M059J (cell line): ENCODE measurements at regions not wholly inside any gene's neighbourhood (a gene's known extent, or its start where the extent isn't known, plus 50 kb on each side); places are given as distances from the start of the nearest gene placed in this dataset.
"Not testable (repeated sequence)": the region's sequence is repeated elsewhere in the genome, so short reads cannot be mapped to it uniquely, and the experiment has no call there.

Experiments
- DNase-seq: peaks from one replicate; pipeline ENCODE4 v3.0.0-alpha.2; 2012; ENCODE audit warnings: low read depth

DNA sequence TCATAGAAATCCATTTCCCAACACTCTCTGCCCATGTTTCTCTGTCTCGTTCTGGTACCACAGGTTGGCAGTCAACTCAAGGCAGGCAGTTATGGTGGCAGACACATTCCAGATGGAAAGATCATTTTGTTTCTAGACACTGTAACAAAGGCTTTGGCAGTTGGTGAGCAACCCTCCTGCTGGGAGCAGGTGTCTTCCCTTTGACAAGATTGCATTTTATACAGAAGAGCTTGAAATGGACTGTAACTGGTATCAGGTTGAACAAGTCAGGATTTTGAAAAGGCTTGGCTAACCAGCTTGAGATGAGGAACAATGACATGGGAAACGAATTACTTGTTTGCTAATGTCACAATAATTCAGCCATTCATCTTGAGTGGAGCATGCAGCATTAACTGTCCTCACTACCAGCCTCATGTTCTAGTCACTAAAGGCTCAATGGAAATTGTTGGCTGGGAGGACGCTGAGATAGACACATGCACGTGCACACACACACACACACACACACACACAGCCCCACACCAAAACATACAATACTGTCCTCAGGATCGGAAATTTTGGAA, 170.0 kb downstream of the SEMA6D start:
- DNase-seq = no peak

- no peak for DNase-seq
These were observed 171.2 kb downstream of the SEMA6D start for GRCh38 chr15:47888385-47889100.

GRCh38 chr15:47890397-47891150, 173.3 kb downstream of the SEMA6D start:
- DNase-seq = no peak

GRCh38 chr15:47897525-47897924, 180.2 kb downstream of the SEMA6D start:
- no peak for DNase-seq

GRCh38 chr15:47900751-47901150, 183.4 kb downstream of the SEMA6D start:
- no peak for DNase-seq

- DNase-seq = no peak
These were observed 186.1 kb downstream of the SEMA6D start for GRCh38 chr15:47903368-47903767.

GRCh38 chr15:47908486-47908885, 191.2 kb downstream of the SEMA6D start:
- no peak for DNase-seq

- DNase-seq = peak; percentile 9
These were observed 191.8 kb downstream of the SEMA6D start for GRCh38 chr15:47908950-47909670.

DNA sequence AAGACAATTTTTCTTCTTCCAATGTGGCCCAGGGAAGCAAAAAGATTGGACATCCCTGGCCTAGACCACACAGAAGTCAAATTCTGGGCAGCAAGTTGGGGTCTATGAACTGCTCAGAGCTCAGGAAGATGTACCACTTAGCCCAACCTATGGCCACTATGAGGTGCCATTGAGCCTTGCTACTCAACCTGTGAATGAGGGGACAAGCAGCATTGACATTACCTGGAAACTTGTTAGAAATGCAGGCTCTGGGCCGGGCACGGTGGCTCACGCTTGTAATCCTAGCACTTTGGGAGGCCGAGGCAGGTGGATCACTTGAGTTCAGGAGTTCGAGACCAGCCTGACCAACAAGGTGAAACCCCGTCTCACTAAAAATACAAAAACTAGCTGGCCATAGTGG, 195.6 kb downstream of the SEMA6D start:
- DNase-seq = not testable (repeated sequence)

- no peak for DNase-seq
These were observed 200.6 kb downstream of the SEMA6D start for GRCh38 chr15:47917881-47918280.

DNA sequence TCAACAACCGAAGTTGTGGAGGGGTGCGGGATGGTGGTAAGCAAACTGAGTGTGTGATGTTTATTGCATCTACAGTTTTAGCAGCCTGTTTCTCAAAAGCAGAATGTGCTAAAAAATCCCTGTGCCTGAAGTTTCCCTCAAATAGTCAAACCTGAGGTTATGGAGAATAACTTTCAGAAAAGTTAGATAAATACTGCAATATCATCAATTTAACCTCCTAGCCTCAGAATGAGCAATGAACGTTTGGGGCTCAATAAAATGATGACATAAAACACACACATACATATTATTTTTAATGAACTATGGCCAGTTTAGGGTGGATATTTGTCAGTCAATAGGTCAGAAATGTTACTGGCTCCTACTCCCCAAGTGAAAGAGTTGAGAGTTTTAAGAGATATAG, 201.6 kb downstream of the SEMA6D start:
- no peak for DNase-seq

- no peak for DNase-seq
These were observed 196.4 kb upstream of the SLC24A5 start for GRCh38 chr15:47924381-47924780.

GRCh38 chr15:47929138-47929803, 191.5 kb upstream of the SLC24A5 start:
- no peak for DNase-seq

DNA sequence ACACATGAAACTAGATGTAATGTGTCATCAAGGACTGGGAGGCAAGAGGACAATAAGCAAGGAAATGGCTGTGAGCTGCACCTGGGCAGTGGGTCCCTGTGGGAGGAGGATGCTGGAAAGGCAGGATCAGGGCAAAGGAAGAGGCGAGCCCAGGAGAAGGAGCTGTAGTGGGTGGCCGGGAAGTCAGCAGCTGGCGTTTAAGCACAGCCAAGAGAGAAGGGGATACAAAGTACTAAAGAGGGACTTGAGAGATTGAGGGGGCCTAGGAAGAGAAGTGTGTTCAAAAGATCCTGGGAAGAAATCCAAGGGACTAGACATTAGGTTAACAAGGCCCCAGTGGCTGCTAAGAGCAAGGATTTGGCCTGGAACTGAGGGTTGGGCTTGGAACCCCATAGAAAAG, 188.5 kb upstream of the SLC24A5 start:
- no peak for DNase-seq

DNA sequence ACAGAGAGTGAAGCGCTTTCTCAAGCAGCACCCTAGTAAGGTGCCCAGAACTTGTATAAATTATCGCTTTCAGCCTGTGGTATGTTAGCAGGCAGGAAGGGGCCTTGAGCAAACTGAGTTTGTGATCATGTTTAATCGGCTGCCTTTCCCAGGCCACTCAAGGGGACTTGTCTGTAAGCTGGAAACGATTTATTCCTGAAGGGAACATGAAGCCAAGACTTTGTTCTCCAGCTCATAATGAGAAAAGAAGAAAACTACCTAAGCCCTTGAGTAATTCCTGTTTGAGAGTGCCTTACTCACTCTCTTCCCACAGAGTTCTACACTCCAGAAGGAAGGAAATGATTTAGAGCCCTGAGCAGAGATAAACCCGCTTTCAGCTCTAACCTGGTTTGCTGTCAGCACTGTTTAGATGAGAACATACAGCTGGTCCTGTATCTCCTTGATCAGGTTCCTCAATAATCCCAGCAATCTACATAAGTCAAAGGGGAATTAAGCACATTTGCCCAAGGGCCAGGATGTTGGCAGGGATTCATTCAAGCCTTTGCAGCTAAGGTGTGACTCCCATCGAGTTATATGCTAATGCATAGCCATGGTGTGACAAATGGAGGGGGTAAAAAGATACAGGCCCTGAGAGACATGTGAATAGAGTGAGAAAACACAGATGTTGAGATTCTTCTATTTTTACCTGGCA, 187.7 kb upstream of the SLC24A5 start:
- no peak for DNase-seq

DNA sequence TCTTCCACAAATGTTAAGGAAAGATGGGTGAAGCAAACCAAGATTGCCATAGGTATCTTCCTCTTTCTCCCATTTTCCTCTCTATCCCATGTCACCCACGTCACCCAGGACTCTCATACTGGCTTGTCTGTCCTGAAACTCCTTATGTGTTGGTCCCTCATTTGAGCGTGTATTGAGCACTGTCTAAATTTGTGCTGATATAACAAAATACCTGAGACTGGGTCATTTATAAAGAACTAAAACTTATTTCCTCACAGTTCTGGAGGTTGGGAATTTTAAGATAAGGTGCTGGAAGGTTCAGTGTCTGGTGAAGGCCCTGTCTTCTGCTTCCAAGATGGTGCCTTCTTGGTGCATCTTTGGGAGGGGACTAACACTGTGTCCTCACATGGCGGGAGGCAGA, 186.9 kb upstream of the SLC24A5 start:
- DNase-seq = no peak

- DNase-seq = no peak
These were observed 186.4 kb upstream of the SLC24A5 start for GRCh38 chr15:47934342-47934741.

- DNase-seq = no peak
These were observed 183.0 kb upstream of the SLC24A5 start for GRCh38 chr15:47937834-47938233.

DNA sequence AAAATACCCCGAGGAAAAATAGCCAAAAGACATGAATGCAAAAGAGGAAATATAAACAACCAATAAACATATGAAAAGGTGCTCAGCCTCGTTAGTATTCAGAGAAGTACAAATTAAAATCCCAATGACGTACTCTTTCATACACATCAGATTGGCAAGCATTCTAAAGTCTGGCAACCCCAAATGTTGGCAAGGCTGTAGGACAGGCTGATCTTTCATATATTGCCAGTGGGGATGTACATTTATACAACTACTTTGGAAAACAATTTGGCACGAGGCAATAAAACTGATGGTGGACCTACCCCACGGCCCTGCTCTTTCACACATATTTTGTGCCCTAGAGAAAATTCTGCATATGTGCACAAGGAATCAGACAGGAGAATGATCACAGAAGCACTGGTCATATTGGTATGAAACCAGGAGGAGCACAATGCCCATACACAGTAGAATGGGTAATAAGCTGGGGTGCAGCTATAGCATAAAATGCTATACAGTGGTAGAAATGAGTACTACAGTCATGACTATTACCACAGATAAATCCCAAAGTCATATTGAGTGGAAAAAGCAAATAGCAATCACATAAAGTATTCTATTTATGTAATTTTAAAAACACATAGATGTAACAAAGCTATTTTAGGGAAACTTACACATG, 176.0 kb upstream of the SLC24A5 start:
- DNase-seq = no peak

DNA sequence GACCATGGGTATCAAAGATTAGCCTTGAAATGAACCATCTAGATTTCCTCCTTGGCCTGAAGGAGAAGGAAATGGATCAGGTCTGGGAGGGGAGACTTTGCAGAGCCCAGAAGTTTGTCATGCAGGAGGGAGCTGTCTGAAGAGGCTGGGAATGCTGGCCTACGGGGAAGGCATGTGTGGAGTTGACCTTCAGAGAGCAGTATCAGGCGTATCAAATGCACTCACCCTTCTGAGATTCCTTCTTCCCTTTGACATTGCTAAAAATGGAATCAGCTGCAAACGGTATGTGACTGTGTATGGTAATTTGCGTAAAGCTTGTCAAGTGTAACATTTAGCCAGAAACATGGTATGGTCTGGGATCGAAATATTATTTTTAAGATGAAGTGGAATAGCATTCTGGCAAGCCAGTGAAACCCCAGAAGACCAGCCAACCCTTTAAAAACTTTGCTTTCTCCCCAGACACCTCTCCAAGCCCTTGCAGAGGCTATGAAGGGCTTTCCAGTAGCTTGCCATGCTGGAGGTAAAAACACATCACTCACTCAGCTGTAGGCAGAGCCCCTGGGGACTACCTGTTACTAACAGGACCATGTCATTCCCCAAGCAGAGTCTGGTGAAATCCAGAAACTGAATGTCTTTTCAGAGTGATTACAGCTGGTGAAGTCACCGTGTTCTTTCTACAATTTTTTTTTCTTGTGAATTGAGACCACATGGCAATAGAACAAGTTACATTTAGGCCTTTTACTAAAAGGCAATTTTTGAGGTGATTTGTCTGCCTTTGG, 174.7 kb upstream of the SLC24A5 start:
- no peak for DNase-seq
